ENCODE measurements at regions not wholly inside any gene's neighbourhood (a gene's known extent, or its start where the extent isn't known, plus 50 kb on each side); places are given as distances from the start of the nearest gene placed in this dataset.
A peak's percentile ranks its signal among the peaks of the same experiment; 100 is the strongest.

DNA sequence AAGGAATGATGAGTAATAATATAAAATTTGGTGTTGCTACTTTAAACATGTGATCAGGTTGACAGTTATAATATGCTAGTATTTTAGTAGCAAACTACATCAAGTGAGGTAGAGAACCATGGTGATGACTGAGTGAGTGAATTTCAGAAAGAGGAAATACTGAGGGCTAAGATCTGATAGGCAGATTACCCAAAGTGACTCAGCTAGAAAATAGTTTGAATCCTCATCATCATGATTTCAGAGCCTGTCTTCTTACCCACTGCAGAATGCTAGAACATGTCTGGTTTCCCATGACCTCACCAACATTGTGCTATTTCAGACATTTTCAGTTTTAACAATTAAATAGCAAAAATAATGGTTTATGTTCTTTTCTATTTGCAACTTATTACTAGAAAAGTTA lies 602.1 kb downstream of the TAF11L14 start:
- Histone ChIP-seq H3K4me2 (ENCODE audit: control insufficient read depth, extremely low read depth, insufficient read depth, low read depth, low read length) (no peak overlapping the region), H3K9me1 (ENCODE audit: control insufficient read depth, extremely low read depth, insufficient read depth, low read length) (no peaks in the 10 kb centered on the region), H3K79me2 (ENCODE audit: control insufficient read depth, insufficient read depth, low read length) (no peaks in the 10 kb centered on the region), H3K9ac (ENCODE audit: control insufficient read depth, extremely low read depth, insufficient read depth, low read length) (no peak overlapping the region), H3K27me3 (ENCODE audit: control insufficient read depth, extremely low read depth, insufficient read depth, low read length) (no peaks in the 10 kb centered on the region), H3K27ac (ENCODE audit: control insufficient read depth, insufficient read depth, low read length) (no peak overlapping the region), H3K9me3 (ENCODE audit: control insufficient read depth, low read depth, low read length) (no peaks in the 10 kb centered on the region), H3K4me1 (ENCODE audit: control insufficient read depth, extremely low read depth, insufficient read depth, low read length) (peaks cover 23% of the 10 kb centered on the region), H4K20me1 (ENCODE audit: control insufficient read depth, extremely low read depth, insufficient read depth, low read length) (no peaks in the 10 kb centered on the region), H2AFZ (ENCODE audit: control insufficient read depth, low read length) (peak overlapping the region; percentile 83), H3K36me3 (ENCODE audit: control insufficient read depth in 2 of 2, extremely low read depth in 1 of 2, insufficient read depth in 2 of 2, low read length in 2 of 2) (no peaks in the 10 kb centered on the region), H3K4me3 (ENCODE audit: control insufficient read depth in 2 of 3, extremely low read depth in 1 of 3, insufficient read depth in 2 of 3, low read depth in 1 of 3, low read length in 3 of 3) (no peak overlapping the region)
- dilution Hi-C loops (cut with MboI; ENCODE audit: extremely low pct_ligation_motif_present, low sequenced_read_pairs) = no loop called here
- peak; percentile 76 for FAIRE-seq
- no peak for TF ChIP-seq EZH2 (IDR thresholded peaks at IDR 0.05; ENCODE audit: low read length)
- TF ChIP-seq, protein P1, sequence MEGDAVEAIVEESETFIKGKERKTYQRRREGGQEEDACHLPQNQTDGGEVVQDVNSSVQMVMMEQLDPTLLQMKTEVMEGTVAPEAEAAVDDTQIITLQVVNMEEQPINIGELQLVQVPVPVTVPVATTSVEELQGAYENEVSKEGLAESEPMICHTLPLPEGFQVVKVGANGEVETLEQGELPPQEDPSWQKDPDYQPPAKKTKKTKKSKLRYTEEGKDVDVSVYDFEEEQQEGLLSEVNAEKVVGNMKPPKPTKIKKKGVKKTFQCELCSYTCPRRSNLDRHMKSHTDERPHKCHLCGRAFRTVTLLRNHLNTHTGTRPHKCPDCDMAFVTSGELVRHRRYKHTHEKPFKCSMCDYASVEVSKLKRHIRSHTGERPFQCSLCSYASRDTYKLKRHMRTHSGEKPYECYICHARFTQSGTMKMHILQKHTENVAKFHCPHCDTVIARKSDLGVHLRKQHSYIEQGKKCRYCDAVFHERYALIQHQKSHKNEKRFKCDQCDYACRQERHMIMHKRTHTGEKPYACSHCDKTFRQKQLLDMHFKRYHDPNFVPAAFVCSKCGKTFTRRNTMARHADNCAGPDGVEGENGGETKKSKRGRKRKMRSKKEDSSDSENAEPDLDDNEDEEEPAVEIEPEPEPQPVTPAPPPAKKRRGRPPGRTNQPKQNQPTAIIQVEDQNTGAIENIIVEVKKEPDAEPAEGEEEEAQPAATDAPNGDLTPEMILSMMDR (optimal IDR thresholded peaks at IDR 0.05 in 1 of 3, IDR thresholded peaks at IDR 0.05 in 1 of 3, conservative IDR thresholded peaks at IDR 0.05 in 1 of 3; ENCODE audit: extremely low read depth in 1 of 3, insufficient read depth in 2 of 3, low read length in 3 of 3) = no peak
- no peak for DNase-seq (ENCODE audit: low read depth, low spot score)

DNA sequence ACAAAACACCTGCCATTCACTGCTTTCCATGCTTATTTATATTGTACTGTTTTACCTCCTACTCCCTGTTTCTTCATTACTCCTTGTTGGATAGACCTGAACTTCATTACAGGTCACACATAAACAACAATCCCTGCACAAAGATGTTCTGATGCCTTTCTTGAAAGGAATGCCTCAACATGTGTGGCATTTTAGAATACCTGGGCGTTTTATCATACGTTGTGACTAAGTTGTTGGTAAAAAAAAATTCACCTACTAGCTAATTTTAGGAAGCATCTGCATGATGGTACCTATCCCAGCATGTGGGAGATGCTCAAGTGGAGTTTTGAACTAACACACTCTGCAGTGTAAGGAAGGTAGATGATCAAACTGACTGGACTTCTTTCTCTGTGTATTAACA lies 604.1 kb downstream of the TAF11L14 start:
- Histone ChIP-seq H3K4me1 (ENCODE audit: control insufficient read depth, extremely low read depth, insufficient read depth, low read length) (peaks cover 22% of the 10 kb centered on the region), H2AFZ (ENCODE audit: control insufficient read depth, low read length) (no peak overlapping the region), H4K20me1 (ENCODE audit: control insufficient read depth, extremely low read depth, insufficient read depth, low read length) (no peaks in the 10 kb centered on the region), H3K4me2 (ENCODE audit: control insufficient read depth, extremely low read depth, insufficient read depth, low read depth, low read length) (peak overlapping the region; percentile 19), H3K9me1 (ENCODE audit: control insufficient read depth, extremely low read depth, insufficient read depth, low read length) (no peaks in the 10 kb centered on the region), H3K9me3 (ENCODE audit: control insufficient read depth, low read depth, low read length) (no peaks in the 10 kb centered on the region), H3K36me3 (ENCODE audit: control insufficient read depth in 2 of 2, extremely low read depth in 1 of 2, insufficient read depth in 2 of 2, low read length in 2 of 2) (no peaks in the 10 kb centered on the region), H3K27ac (ENCODE audit: control insufficient read depth, insufficient read depth, low read length) (no peak overlapping the region), H3K9ac (ENCODE audit: control insufficient read depth, extremely low read depth, insufficient read depth, low read length) (no peak overlapping the region), H3K79me2 (ENCODE audit: control insufficient read depth, insufficient read depth, low read length) (no peaks in the 10 kb centered on the region), H3K4me3 (ENCODE audit: control insufficient read depth in 2 of 3, extremely low read depth in 1 of 3, insufficient read depth in 2 of 3, low read depth in 1 of 3, low read length in 3 of 3) (no peak overlapping the region), H3K27me3 (ENCODE audit: control insufficient read depth, extremely low read depth, insufficient read depth, low read length) (no peaks in the 10 kb centered on the region)
- dilution Hi-C loops (cut with MboI; ENCODE audit: extremely low pct_ligation_motif_present, low sequenced_read_pairs) = no loop called here
- DNase-seq (ENCODE audit: low read depth, low spot score) (peak; percentile 38), FAIRE-seq (peak; percentile 61)
- TF ChIP-seq, protein P1 (optimal IDR thresholded peaks at IDR 0.05 in 1 of 3, IDR thresholded peaks at IDR 0.05 in 1 of 3, conservative IDR thresholded peaks at IDR 0.05 in 1 of 3; ENCODE audit: extremely low read depth in 1 of 3, insufficient read depth in 2 of 3, low read length in 3 of 3) = no peak
- no peak for TF ChIP-seq EZH2 (IDR thresholded peaks at IDR 0.05; ENCODE audit: low read length)
